ENCODE measurements at regions not wholly inside any gene's neighbourhood (a gene's known extent, or its start where the extent isn't known, plus 50 kb on each side); places are given as distances from the start of the nearest gene placed in this dataset.

DNA sequence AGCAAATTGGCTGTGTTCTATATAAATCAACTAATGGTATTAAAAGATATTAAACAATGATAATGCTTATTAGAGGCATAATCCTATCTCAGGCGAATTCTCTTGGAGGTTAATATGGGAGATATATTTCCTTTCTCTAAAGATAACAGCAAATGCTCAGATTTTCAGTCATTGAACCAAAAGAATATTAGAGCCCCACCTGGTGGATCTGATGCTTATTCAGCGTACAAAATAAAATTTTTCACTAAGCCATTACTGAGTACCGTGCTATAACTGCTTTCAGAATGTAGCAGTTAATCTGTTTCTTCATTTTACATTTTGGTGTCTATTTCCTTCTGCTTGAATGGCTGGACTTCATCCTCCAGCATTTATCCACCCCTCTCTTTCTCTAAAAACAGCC, 143.3 kb upstream of the IPO5 start:
- no peak for TF ChIP-seq POLR2AphosphoS5 (IDR thresholded peaks at IDR 0.05; ENCODE audit: low read depth, low read length)
- TF ChIP-seq JUND (IDR thresholded peaks at IDR 0.05), result no peak
- peak; percentile 63 for TF ChIP-seq CTCF (IDR thresholded peaks at IDR 0.05)
- TF ChIP-seq RAD21 (IDR thresholded peaks at IDR 0.05; ENCODE audit: low read length), result peak; percentile 60
- no peak for TF ChIP-seq USF1 (IDR thresholded peaks at IDR 0.05; ENCODE audit: borderline replicate concordance, low read depth)
- no peak for TF ChIP-seq TAF1 (IDR thresholded peaks at IDR 0.05; ENCODE audit: borderline replicate concordance, low read depth, low read length)
- TF ChIP-seq EP300 (IDR thresholded peaks at IDR 0.05; ENCODE audit: borderline replicate concordance in 1 of 2, low read depth in 1 of 2, low read length in 1 of 2), result no peak
- no peak for TF ChIP-seq GABPA (IDR thresholded peaks at IDR 0.05; ENCODE audit: low read depth)
- no peak for TF ChIP-seq MXI1 (IDR thresholded peaks at IDR 0.05; ENCODE audit: low read depth, low read length)
- no peak for TF ChIP-seq ZBTB33 (IDR thresholded peaks at IDR 0.05; ENCODE audit: borderline replicate concordance, low read depth)
- TF ChIP-seq FOXJ3 (CRISPR knock-in tag; IDR thresholded peaks at IDR 0.05), result no peak
- no peak for TF ChIP-seq REST (IDR thresholded peaks at IDR 0.05; ENCODE audit: low read depth, low read length)
- no peak for TF ChIP-seq SIN3A (IDR thresholded peaks at IDR 0.05; ENCODE audit: borderline replicate concordance, low read depth, low read length)
